ENCODE measurements at regions not wholly inside any gene's neighbourhood (a gene's known extent, or its start where the extent isn't known, plus 50 kb on each side); places are given as distances from the start of the nearest gene placed in this dataset.

- Histone ChIP-seq H3K27me3 (ENCODE audit: control insufficient read depth, insufficient read depth, low read length) (no peaks in the 10 kb centered on the region), H3K36me3 (ENCODE audit: control insufficient read depth, insufficient read depth, low read length) (no peaks in the 10 kb centered on the region), H3K4me3 (ENCODE audit: low read depth, low read length) (no peak overlapping the region)
- no peak for TF ChIP-seq CTCF (IDR thresholded peaks at IDR 0.05; ENCODE audit: insufficient read depth, low read length, severe bottlenecking)
- FAIRE-seq = no peak
- no peak for DNase-seq (ENCODE audit: low read depth)
Measured at GRCh38 chr16:60510941-60511340, 1525.3 kb downstream of the CDH8 start.

GRCh38 chr16:60510208-60510607 lies 1526.0 kb downstream of the CDH8 start:
- TF ChIP-seq CTCF (IDR thresholded peaks at IDR 0.05; ENCODE audit: insufficient read depth, low read length, severe bottlenecking) = no peak
- Histone ChIP-seq H3K4me3 (ENCODE audit: low read depth, low read length) (no peak overlapping the region), H3K36me3 (ENCODE audit: control insufficient read depth, insufficient read depth, low read length) (no peaks in the 10 kb centered on the region), H3K27me3 (ENCODE audit: control insufficient read depth, insufficient read depth, low read length) (no peaks in the 10 kb centered on the region)
- FAIRE-seq = no peak
- DNase-seq (ENCODE audit: low read depth) = no peak

- DNase-seq (ENCODE audit: low read depth) (no peak), FAIRE-seq (no peak)
- H3K4me3 ChIP-seq (ENCODE audit: low read depth, low read length) = no peak overlapping the region
- TF ChIP-seq CTCF (IDR thresholded peaks at IDR 0.05; ENCODE audit: insufficient read depth, low read length, severe bottlenecking) = no peak
- no peaks in the 10 kb centered on the region for H3K36me3 ChIP-seq (ENCODE audit: control insufficient read depth, insufficient read depth, low read length)
- no peaks in the 10 kb centered on the region for H3K27me3 ChIP-seq (ENCODE audit: control insufficient read depth, insufficient read depth, low read length)
Measured at GRCh38 chr16:60491273-60491672, 1545.0 kb downstream of the CDH8 start.

- DNase-seq (ENCODE audit: low read depth) (no peak), FAIRE-seq (no peak)
- no peak overlapping the region for H3K4me3 ChIP-seq (ENCODE audit: low read depth, low read length)
- H3K36me3 ChIP-seq (ENCODE audit: control insufficient read depth, insufficient read depth, low read length) = no peaks in the 10 kb centered on the region
- TF ChIP-seq CTCF (IDR thresholded peaks at IDR 0.05; ENCODE audit: insufficient read depth, low read length, severe bottlenecking) = no peak
- no peaks in the 10 kb centered on the region for H3K27me3 ChIP-seq (ENCODE audit: control insufficient read depth, insufficient read depth, low read length)
Measured at GRCh38 chr16:60485872-60486489, 1550.3 kb downstream of the CDH8 start.

GRCh38 chr16:60484901-60485300 lies 1551.3 kb downstream of the CDH8 start:
- no peak for FAIRE-seq
- no peaks in the 10 kb centered on the region for H3K27me3 ChIP-seq (ENCODE audit: control insufficient read depth, insufficient read depth, low read length)
- no peak for DNase-seq (ENCODE audit: low read depth)
- TF ChIP-seq CTCF (IDR thresholded peaks at IDR 0.05; ENCODE audit: insufficient read depth, low read length, severe bottlenecking) = no peak
- H3K4me3 ChIP-seq (ENCODE audit: low read depth, low read length) = no peak overlapping the region
- H3K36me3 ChIP-seq (ENCODE audit: control insufficient read depth, insufficient read depth, low read length) = no peaks in the 10 kb centered on the region

GRCh38 chr16:60481591-60481990 lies 1554.6 kb downstream of the CDH8 start:
- no peaks in the 10 kb centered on the region for H3K27me3 ChIP-seq (ENCODE audit: control insufficient read depth, insufficient read depth, low read length)
- no peak overlapping the region for H3K4me3 ChIP-seq (ENCODE audit: low read depth, low read length)
- no peak for TF ChIP-seq CTCF (IDR thresholded peaks at IDR 0.05; ENCODE audit: insufficient read depth, low read length, severe bottlenecking)
- no peaks in the 10 kb centered on the region for H3K36me3 ChIP-seq (ENCODE audit: control insufficient read depth, insufficient read depth, low read length)
- DNase-seq (ENCODE audit: low read depth) (no peak), FAIRE-seq (no peak)

Measured in bronchial epithelial cell (primary cell).